GM10266 (cell line): ENCODE measurements at regions not wholly inside any gene's neighbourhood (a gene's known extent, or its start where the extent isn't known, plus 50 kb on each side); places are given as distances from the start of the nearest gene placed in this dataset.

Source experiments
- DNase-seq: peaks from one replicate; pipeline ENCODE4 v3.0.0; 2012; ENCODE audit errors: extremely low spot score
- CTCF ChIP-seq: IDR thresholded peaks from 2 replicates; pipeline ENCODE4 v1.5.1; 2012; ENCODE audit warnings: mild to moderate bottlenecking, low read depth; ENCODE audit not compliant: control insufficient read depth, insufficient read depth; ENCODE audit errors: missing control alignments

GRCh38 chr6:170063851-170064602, 226.9 kb downstream of the DLL1 start:
- TF ChIP-seq CTCF: no peak
- DNase-seq: no peak

- no peak for DNase-seq
- no peak for TF ChIP-seq CTCF
Measured at GRCh38 chr6:170063431-170063830, 227.4 kb downstream of the DLL1 start.

GRCh38 chr6:170062915-170063241, 228.0 kb downstream of the DLL1 start:
- TF ChIP-seq CTCF: no peak
- DNase-seq: no peak

- no peak for TF ChIP-seq CTCF
- no peak for DNase-seq
Measured at GRCh38 chr6:170062209-170062914, 228.5 kb downstream of the DLL1 start.

GRCh38 chr6:170058878-170059485, 231.9 kb downstream of the DLL1 start:
- no peak for DNase-seq
- TF ChIP-seq CTCF: no peak

- no peak for TF ChIP-seq CTCF
- DNase-seq: no peak
Measured at GRCh38 chr6:170057961-170058877, 232.7 kb downstream of the DLL1 start.
